IMR-90 (cell line): ENCODE measurements at regions not wholly inside any gene's neighbourhood (a gene's known extent, or its start where the extent isn't known, plus 50 kb on each side); places are given as distances from the start of the nearest gene placed in this dataset.

ENCODE experiments used
- ATAC-seq: fragments of 200-7000 bp; cut with Tn5 transposase; 2 replicates; pipeline ENCODE4 v1.9.1; 2020; ENCODE audit warnings: low read depth, mild to moderate bottlenecking, moderate library complexity
- BruUV-seq: library from RNA; stranded (reverse); fragments of 400-500 nt; replicated peaks from 2 replicates; lab custom pipeline; 2021; lab: Mats Ljungman, UMichigan
- CTCF ChIA-PET: fragments of 300-600 bp; formaldehyde crosslinking; extraction: SDS; loops from one replicate; lab custom pipeline; 2021; ENCODE audit warnings: antibody characterized with exemption; lab: Yijun Ruan, JAX
- POLR2A ChIA-PET: fragments of 300-600 bp; sonication (Branson Sonifier 250); formaldehyde crosslinking; loops from one replicate; lab custom pipeline; 2022; ENCODE audit warnings: antibody characterized with exemption; ENCODE audit not compliant: unreplicated experiment; lab: Charles Lee
- DNase-seq: peaks from one replicate; pipeline ENCODE4 v3.0.0; 2013
- H2AFZ ChIP-seq: replicated peaks from 2 replicates; pipeline ENCODE3; 2013; ENCODE audit warnings: low read length, mild to moderate bottlenecking; ENCODE audit not compliant: poor library complexity
- H2AK5ac ChIP-seq: 2 replicates; pipeline ENCODE4 v1.6.1; 2013; ENCODE audit warnings: low read depth, low read length, inconsistent platforms
- H2AK9ac ChIP-seq: replicated peaks from 2 replicates; pipeline ENCODE3; 2013; ENCODE audit warnings: mild to moderate bottlenecking, low read depth, low read length, moderate library complexity; ENCODE audit not compliant: poor library complexity
- H2BK120ac ChIP-seq: 2 replicates; pipeline ENCODE4 v1.6.1; 2013; ENCODE audit warnings: low read depth, low read length, inconsistent platforms
- H2BK15ac ChIP-seq: 3 replicates; pipeline ENCODE4 v1.6.1; 2013; ENCODE audit warnings: low read depth, low read length, inconsistent platforms
- H2BK20ac ChIP-seq: 2 replicates; pipeline ENCODE4 v1.6.1; 2013; ENCODE audit warnings: low read depth, mild to moderate bottlenecking, inconsistent platforms, low read length, moderate library complexity
- H2BK5ac ChIP-seq: 2 replicates; pipeline ENCODE4 v1.6.1; 2013; ENCODE audit warnings: mild to moderate bottlenecking, low read depth, low read length, inconsistent platforms; ENCODE audit not compliant: poor library complexity, severe bottlenecking
- H3K14ac ChIP-seq: replicated peaks from 2 replicates; pipeline ENCODE4 v1.6.1; 2013; ENCODE audit warnings: low read depth, low read length, inconsistent platforms
- H3K18ac ChIP-seq: 2 replicates; pipeline ENCODE4 v1.6.1; 2013; ENCODE audit warnings: low read depth, low read length, control low read depth
- H3K23ac ChIP-seq: 2 replicates; pipeline ENCODE4 v1.6.1; 2013; ENCODE audit warnings: low read depth, low read length, inconsistent platforms
- H3K27ac ChIP-seq: 2 replicates; pipeline ENCODE4 v1.5.1; 2013; ENCODE audit warnings: mild to moderate bottlenecking, control low read depth, low read length; ENCODE audit not compliant: insufficient read depth
- H3K27me3 ChIP-seq: 2 replicates; pipeline ENCODE4 v1.6.1; 2013; ENCODE audit warnings: low read length; ENCODE audit not compliant: control insufficient read depth, insufficient read depth
- H3K36me3 ChIP-seq: 2 replicates; pipeline ENCODE4 v1.6.1; 2013; ENCODE audit warnings: low read length, mixed read lengths; ENCODE audit not compliant: control insufficient read depth, insufficient read depth
- H3K4ac ChIP-seq: 2 replicates; pipeline ENCODE4 v1.6.1; 2013; ENCODE audit warnings: low read depth, low read length, inconsistent platforms
- H3K4me1 ChIP-seq: 2 replicates; pipeline ENCODE4 v1.6.1; 2013; ENCODE audit warnings: low read length, mixed read lengths; ENCODE audit not compliant: control insufficient read depth, insufficient read depth
- H3K4me2 ChIP-seq: 2 replicates; pipeline ENCODE4 v1.6.1; 2013; ENCODE audit warnings: low read depth, mild to moderate bottlenecking, control low read depth, low read length, moderate library complexity
- H3K4me3 ChIP-seq: 2 replicates; pipeline ENCODE4 v1.5.1; 2013; ENCODE audit warnings: low read depth, mild to moderate bottlenecking, control low read depth, low read length, moderate library complexity; ENCODE audit not compliant: insufficient read depth
- H3K56ac ChIP-seq: 2 replicates; pipeline ENCODE4 v1.6.1; 2013; ENCODE audit warnings: low read length, inconsistent platforms; ENCODE audit not compliant: insufficient read depth; ENCODE audit errors: extremely low read depth
- H3K79me1 ChIP-seq, 2 experiments: 2 replicates each; pipeline ENCODE4 v1.6.1; 2013; ENCODE audit warnings: low read length in 2 of 2, inconsistent platforms in 1 of 2, low read depth in 1 of 2
- H3K9ac ChIP-seq: 2 replicates; pipeline ENCODE4 v1.6.1; 2013; ENCODE audit warnings: low read depth, low read length, control low read depth
- H3K9me1 ChIP-seq: 2 replicates; pipeline ENCODE4 v1.6.1; 2013; ENCODE audit warnings: low read length, inconsistent platforms; ENCODE audit not compliant: insufficient read depth
- H3K9me3 ChIP-seq: 2 replicates; pipeline ENCODE4 v1.6.1; 2013; ENCODE audit warnings: low read length; ENCODE audit not compliant: control insufficient read depth, insufficient read depth
- H4K20me1 ChIP-seq: 2 replicates; pipeline ENCODE4 v1.6.1; 2013; ENCODE audit warnings: low read length, inconsistent platforms; ENCODE audit not compliant: insufficient read depth
- H4K5ac ChIP-seq: 2 replicates; pipeline ENCODE4 v1.6.1; 2013; ENCODE audit warnings: mild to moderate bottlenecking, low read depth, low read length, control low read depth
- H4K8ac ChIP-seq, 2 experiments: 2 replicates each; pipeline ENCODE4 v1.6.1; 2013; ENCODE audit warnings: low read depth in 2 of 2, low read length in 2 of 2, control low read depth in 1 of 2, inconsistent platforms in 1 of 2
- H4K91ac ChIP-seq: 2 replicates; pipeline ENCODE4 v1.6.1; 2013; ENCODE audit warnings: low read depth, low read length, inconsistent platforms; ENCODE audit not compliant: insufficient read depth
- CEBPB ChIP-seq: IDR thresholded peaks from 2 replicates; pipeline ENCODE4 v1.6.1; 2012; ENCODE audit warnings: low read depth, low read length, improper control_type of control experiment
- CHD1 ChIP-seq: IDR thresholded peaks from 2 replicates; pipeline ENCODE4 v1.6.1; 2012; ENCODE audit warnings: low read depth, low read length, improper control_type of control experiment
- MAZ ChIP-seq: IDR thresholded peaks from 2 replicates; pipeline ENCODE4 v1.6.1; 2012; ENCODE audit warnings: low read depth, mild to moderate bottlenecking, low read length, improper control_type of control experiment, moderate library complexity, borderline replicate concordance
- MXI1 ChIP-seq: IDR thresholded peaks from 2 replicates; pipeline ENCODE4 v1.6.1; 2012; ENCODE audit warnings: low read depth, mild to moderate bottlenecking, low read length, moderate library complexity, borderline replicate concordance
- POLR2A ChIP-seq: IDR thresholded peaks from 2 replicates; pipeline ENCODE4 v1.6.1; 2012; ENCODE audit warnings: mild to moderate bottlenecking, low read depth, low read length
- WGBS, 2 experiments: methylation state at CpG; one replicate each; pipeline versions ENCODE4 v1.1.5 to v1.1.7; 2013; ENCODE audit warnings: missing lambda C conversion rate in 2 of 2; ENCODE audit not compliant: insufficient read length in 1 of 2; ENCODE audit errors: extremely low coverage in 2 of 2; 5-methylcytosine and 5-hydroxymethylcytosine counted together
- dilution Hi-C: fragments of 300-500 bp; cut with HindIII; formaldehyde crosslinking; loops from one replicate; pipeline ENCODE4 v1.14.3; 2018; ENCODE audit warnings: low sequenced_read_pairs; ENCODE audit not compliant: unreplicated experiment
- in situ Hi-C: fragments of 300-500 bp; cut with MboI; formaldehyde crosslinking; loops from 3 replicates; pipeline ENCODE4 v1.14.3; 2019; ENCODE audit warnings: low sequenced_read_pairs, inconsistent platforms, mixed read lengths
- intact Hi-C: fragments of 100-400 bp; cut with micrococcal nuclease; formaldehyde crosslinking; loops from 2 replicates; pipeline ENCODE4 v1.10.0; 2022

DNA sequence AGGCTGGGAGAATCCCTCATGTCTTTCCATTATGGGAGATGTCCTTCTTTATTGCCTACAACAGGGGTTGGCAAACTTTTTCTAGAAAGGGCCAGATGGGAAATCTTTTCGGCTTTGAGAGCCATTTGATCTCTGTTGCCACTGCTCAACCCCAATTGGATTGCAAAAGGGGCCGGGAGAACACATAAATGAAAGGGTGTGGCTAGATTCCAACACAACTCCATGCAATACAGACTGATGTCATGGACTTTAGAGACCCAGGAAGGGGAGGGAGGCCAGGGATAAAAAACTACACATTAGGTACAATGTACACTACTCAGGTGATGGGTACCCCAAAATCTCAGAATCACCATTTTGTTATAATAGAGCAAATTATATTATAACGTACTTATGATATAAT lies 97.6 kb upstream of the SIM2 start:
- TF ChIP-seq MAZ (no peak), CEBPB (no peak), CHD1 (no peak), MXI1 (no peak), POLR2A (no peak)
- no peak overlapping the region for H2BK20ac ChIP-seq
- peaks cover 54% of the 10 kb centered on the region for H3K27me3 ChIP-seq
- in situ Hi-C loops: no loop called here
- no peak overlapping the region for H3K18ac ChIP-seq
- no peak overlapping the region for H2AK9ac ChIP-seq
- no peaks in the 10 kb centered on the region for H4K20me1 ChIP-seq
- no CpG with 5 or more reads among the region's 3 CpGs for WGBS, 2 experiments
- CTCF ChIA-PET: no interaction called here
- dilution Hi-C loops: no loop called here
- H2AFZ ChIP-seq: no peak overlapping the region
- no peak for DNase-seq
- no peaks in the 10 kb centered on the region for H3K4me1 ChIP-seq
- H2BK120ac ChIP-seq: no peak overlapping the region
- no peaks in the 10 kb centered on the region for H3K36me3 ChIP-seq
- BruUV-seq: no TSS peak
- no peaks in the 10 kb centered on the region for H3K79me1 ChIP-seq
- no peak overlapping the region for H3K4ac ChIP-seq
- H3K27ac ChIP-seq: no peak overlapping the region
- no peak overlapping the region for H2BK5ac ChIP-seq
- no peak overlapping the region for H3K56ac ChIP-seq
- no peak overlapping the region for H4K8ac ChIP-seq
- POLR2A ChIA-PET: no interaction called here
- ATAC-seq: no peak
- no peak overlapping the region for H2AK5ac ChIP-seq
- intact Hi-C loops: no loop called here
- H4K5ac ChIP-seq: no peak overlapping the region
- H3K9me1 ChIP-seq: no peaks in the 10 kb centered on the region
- peaks cover 5% of the 10 kb centered on the region for H3K9me3 ChIP-seq
- no peak overlapping the region for H3K4me3 ChIP-seq
- no peak overlapping the region for H2BK15ac ChIP-seq
- no peak overlapping the region for H3K14ac ChIP-seq
- no peak overlapping the region for H4K91ac ChIP-seq
- H3K23ac ChIP-seq: no peak overlapping the region
- H3K9ac ChIP-seq: no peak overlapping the region
- H3K4me2 ChIP-seq: no peak overlapping the region
